Stomach (tissue), 8 donors: ENCODE measurements at regions not wholly inside any gene's neighbourhood (a gene's known extent, or its start where the extent isn't known, plus 50 kb on each side); places are given as distances from the start of the nearest gene placed in this dataset.

Experiments used
- DNase-seq, 2 donors: peaks; one replicate each; pipeline versions ENCODE4 v3.0.0 to v3.0.0-alpha.2; 2013 to 2019
- H3K27ac ChIP-seq, 5 donors: fragments of 200-600 bp in 4 of 5; sonication (generic) in 4 of 5; one replicate each; pipeline ENCODE4 v1.5.1; 2013 to 2019; ENCODE audit warnings: mild to moderate bottlenecking in 1 of 5, moderate library complexity in 1 of 5
- H3K27me3 ChIP-seq, 3 donors: fragments of 200-600 bp; sonication (generic); one replicate each; pipeline ENCODE4 v1.5.1; 2017 to 2019; ENCODE audit warnings: mixed run types in 1 of 3
- H3K36me3 ChIP-seq, 4 donors: fragments of 200-600 bp; sonication (generic); 1 replicate in 3 of 4; 2 replicates in 1 of 4; pipeline ENCODE4 v1.5.1; 2016 to 2019
- H3K4me1 ChIP-seq, 4 donors: fragments of 200-600 bp; sonication (generic); one replicate each; pipeline ENCODE4 v1.5.1; 2016 to 2019
- H3K4me3 ChIP-seq, 4 donors: fragments of 200-600 bp; sonication (generic) in 3 of 4; one replicate each; pipeline ENCODE4 v1.5.1; 2016 to 2019; ENCODE audit warnings: mild to moderate bottlenecking in 1 of 4
- H3K9me3 ChIP-seq, 4 donors: fragments of 200-600 bp; sonication (generic); one replicate each; pipeline ENCODE4 v1.5.1; 2016 to 2019
- EP300 ChIP-seq: sonication (generic); formaldehyde crosslinking; IDR thresholded peaks from one replicate; pipeline ENCODE4 v1.6.1; 2017; ENCODE audit warnings: antibody characterized with exemption
- POLR2A ChIP-seq, 4 donors: fragments of 450-650 bp; IDR thresholded peaks; one replicate each; pipeline ENCODE4 v1.6.1; 2016; ENCODE audit warnings: antibody characterized with exemption in 4 of 4, control low read depth in 2 of 4, mild to moderate bottlenecking in 1 of 4, moderate library complexity in 1 of 4
- POLR2AphosphoS5 ChIP-seq, 3 donors: sonication (generic); formaldehyde crosslinking; IDR thresholded peaks; one replicate each; pipeline ENCODE4 v1.6.1; 2016; ENCODE audit warnings: antibody characterized with exemption in 3 of 3
- WGBS, 5 donors: extraction: QIAGEN DNeasy Blood & Tissue Kit in 3 of 5; methylation state at CpG; one replicate each; pipeline versions ENCODE4 v1.1.5 to v1.1.7; 2013 to 2018; 5-methylcytosine and 5-hydroxymethylcytosine counted together
- intact Hi-C: fragments of 100-400 bp; cut with DNase I; formaldehyde crosslinking; loops from one replicate; pipeline ENCODE4 v1.15.1; 2023; ENCODE audit warnings: low total_unique reads
- TF ChIP-seq, protein P1 (sequence below), 7 experiments: fragments of 450-650 bp in 4 of 7; fragments of 200-600 bp in 3 of 7; sonication (generic) in 3 of 7; IDR thresholded peaks; one replicate each; pipeline ENCODE4 v1.5.1; 2016 to 2019; ENCODE audit warnings: antibody characterized with exemption in 7 of 7, control low read depth in 2 of 7, mild to moderate bottlenecking in 1 of 7
- donor health status: healthy with polysubstance abuse.
- donor health status: Bipolar disorder and iron deficiency.
- donor health status: healthy.

DNA sequence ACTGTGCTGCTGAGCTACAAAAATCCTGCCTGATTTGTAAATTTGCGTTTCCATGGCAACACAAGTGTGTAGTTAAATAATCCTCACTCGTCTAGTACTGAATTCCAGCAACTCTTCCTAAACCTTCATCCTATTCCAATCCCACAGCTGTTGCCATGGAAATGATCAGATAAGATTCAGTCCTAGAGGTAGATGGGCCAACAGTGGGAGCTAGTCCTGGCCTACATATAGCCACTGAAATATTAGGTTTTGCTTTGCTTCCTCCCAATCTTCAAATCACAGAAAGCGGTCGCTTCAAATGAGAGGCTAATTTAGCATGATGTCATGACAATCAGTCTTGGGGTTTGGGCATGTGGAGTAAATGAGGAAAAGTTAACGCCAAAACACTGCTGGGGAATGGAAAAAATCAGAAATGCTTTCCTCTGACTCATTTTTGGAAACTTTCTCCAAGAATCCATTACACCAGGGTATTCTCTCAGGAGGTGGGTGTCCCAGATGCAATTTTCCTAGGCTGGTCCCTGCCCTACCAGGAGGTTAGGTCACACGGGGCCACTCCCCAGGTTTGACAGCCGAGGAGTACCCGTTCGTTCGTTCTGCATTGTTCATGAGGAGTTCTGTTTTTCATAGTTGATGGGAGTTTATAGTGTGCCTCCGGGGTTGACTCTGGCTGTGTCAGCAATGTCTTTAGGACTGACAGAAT, 159.2 kb upstream of the SLCO3A1 start:
- no peaks in the 10 kb centered on the region for H3K9me3 ChIP-seq
- peak overlapping the region in 2 of 4 donors; percentile 4 to 13 for H3K4me3 ChIP-seq

DNA sequence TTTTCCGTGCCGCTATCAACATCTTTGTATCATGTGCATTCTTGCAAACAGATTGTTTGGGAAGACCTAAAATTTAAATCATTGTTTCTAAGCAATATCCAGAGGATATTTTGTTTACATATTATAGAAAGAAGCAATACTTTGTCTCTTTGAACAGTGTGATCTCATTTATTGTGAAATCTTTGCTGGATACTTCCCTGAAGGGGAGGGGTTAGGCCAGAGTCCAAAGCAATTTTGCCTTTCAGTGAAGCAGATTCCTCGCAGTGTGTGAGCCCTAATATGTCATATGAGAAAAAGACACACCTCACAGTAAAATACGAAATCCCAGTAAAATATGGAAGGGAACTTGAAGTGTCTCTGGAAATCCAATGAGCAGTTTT, 158.7 kb upstream of the SLCO3A1 start:
- intact Hi-C loops, result no loop called here
- H3K4me1 ChIP-seq, result peaks cover 0 to 14% (median 7%) of the 10 kb centered on the region in 4 donors
- H3K27ac ChIP-seq, result peak overlapping the region in 4 of 5 donors; percentile 73 to 86 (median 80)
- WGBS, 5 donors, result 58 to 86% (median 74%) methylated on average over 4 of the region's 4 CpGs
- no peaks in the 10 kb centered on the region for H3K36me3 ChIP-seq
- H3K9me3 ChIP-seq, result no peaks in the 10 kb centered on the region
- peak overlapping the region in 2 of 4 donors; percentile 4 to 13 for H3K4me3 ChIP-seq
- DNase-seq, result peak in 1 of 2 donors; percentile 81
- TF ChIP-seq, protein P1, sequence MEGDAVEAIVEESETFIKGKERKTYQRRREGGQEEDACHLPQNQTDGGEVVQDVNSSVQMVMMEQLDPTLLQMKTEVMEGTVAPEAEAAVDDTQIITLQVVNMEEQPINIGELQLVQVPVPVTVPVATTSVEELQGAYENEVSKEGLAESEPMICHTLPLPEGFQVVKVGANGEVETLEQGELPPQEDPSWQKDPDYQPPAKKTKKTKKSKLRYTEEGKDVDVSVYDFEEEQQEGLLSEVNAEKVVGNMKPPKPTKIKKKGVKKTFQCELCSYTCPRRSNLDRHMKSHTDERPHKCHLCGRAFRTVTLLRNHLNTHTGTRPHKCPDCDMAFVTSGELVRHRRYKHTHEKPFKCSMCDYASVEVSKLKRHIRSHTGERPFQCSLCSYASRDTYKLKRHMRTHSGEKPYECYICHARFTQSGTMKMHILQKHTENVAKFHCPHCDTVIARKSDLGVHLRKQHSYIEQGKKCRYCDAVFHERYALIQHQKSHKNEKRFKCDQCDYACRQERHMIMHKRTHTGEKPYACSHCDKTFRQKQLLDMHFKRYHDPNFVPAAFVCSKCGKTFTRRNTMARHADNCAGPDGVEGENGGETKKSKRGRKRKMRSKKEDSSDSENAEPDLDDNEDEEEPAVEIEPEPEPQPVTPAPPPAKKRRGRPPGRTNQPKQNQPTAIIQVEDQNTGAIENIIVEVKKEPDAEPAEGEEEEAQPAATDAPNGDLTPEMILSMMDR (IDR thresholded peaks at IDR 0.05), result no peak
- TF ChIP-seq POLR2AphosphoS5 (IDR thresholded peaks at IDR 0.05), result peak in 1 of 3 donors; percentile 20
- H3K27me3 ChIP-seq, result no peaks in the 10 kb centered on the region

More for the DNA sequence above, 159.2 kb upstream of the SLCO3A1 start:
- intact Hi-C loops, result no loop called here
- TF ChIP-seq EP300 (no peak), POLR2AphosphoS5 (IDR thresholded peaks at IDR 0.05) (peak in 1 of 3 donors; percentile 24)
- Histone ChIP-seq H3K27ac (peak overlapping the region; percentile 41 to 86 (median 77)), H3K27me3 (no peaks in the 10 kb centered on the region), H3K4me1 (peaks cover 0 to 14% (median 7%) of the 10 kb centered on the region in 4 donors), H3K36me3 (no peaks in the 10 kb centered on the region)
- peak in 1 of 2 donors; percentile 87 for DNase-seq
- 66 to 85% (median 72%) methylated on average over 11 of the region's 11 CpGs for WGBS, 5 donors

DNA sequence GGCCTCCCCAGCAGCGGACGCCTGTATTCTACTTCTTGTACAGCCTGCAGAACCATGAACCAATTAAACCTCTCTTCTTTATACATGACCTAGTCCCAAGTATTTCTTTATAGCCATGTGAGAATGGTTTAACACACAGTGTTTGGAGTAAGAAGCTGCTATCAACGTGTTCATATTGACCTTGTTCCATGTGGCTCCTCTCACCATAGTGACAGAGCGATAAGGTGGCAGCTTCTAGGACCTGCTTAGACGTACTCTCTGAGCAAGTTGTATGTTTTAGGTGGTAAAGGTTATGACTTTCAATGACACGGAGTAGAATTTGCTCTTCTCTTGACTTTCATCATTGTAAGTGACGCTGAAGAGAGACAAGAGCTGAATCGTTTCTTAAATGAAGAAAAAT, 157.7 kb upstream of the SLCO3A1 start:
- TF ChIP-seq EP300 (no peak), POLR2AphosphoS5 (IDR thresholded peaks at IDR 0.05) (peak in 2 of 3 donors; percentile 41 to 54)
- TF ChIP-seq, protein P1 (IDR thresholded peaks at IDR 0.05), result no peak
- Histone ChIP-seq H3K27ac (peak overlapping the region in 4 of 5 donors; percentile 0 to 86 (median 75)), H3K4me1 (peaks cover 0 to 14% (median 7%) of the 10 kb centered on the region in 4 donors), H3K27me3 (no peaks in the 10 kb centered on the region), H3K36me3 (no peaks in the 10 kb centered on the region), H3K4me3 (no peak overlapping the region), H3K9me3 (no peaks in the 10 kb centered on the region)
- WGBS, 5 donors, result 33 to 59% (median 49%) methylated on average over 8 of the region's 8 CpGs
- intact Hi-C loops, result no loop called here
- DNase-seq, result peak in 1 of 2 donors; percentile 71

DNA sequence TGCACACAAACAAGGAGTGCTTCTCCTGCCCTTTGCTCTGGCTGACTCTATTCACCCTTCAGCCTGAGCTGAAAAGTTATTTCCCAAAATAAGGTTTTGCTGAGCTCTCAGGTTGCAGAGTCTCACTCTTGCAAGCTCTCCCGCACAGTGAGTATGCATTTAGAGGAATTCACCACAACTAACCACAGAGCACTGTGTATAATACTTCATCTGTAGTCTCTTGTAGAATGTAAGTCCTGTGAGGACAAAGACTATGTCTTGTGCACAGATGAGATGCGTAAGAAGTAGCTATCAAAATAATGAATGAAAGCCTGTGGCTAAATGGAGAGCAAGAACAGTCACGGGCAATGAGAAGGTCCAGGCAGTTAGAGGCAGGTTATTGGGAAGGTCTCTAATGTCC, 156.5 kb upstream of the SLCO3A1 start:
- no peaks in the 10 kb centered on the region for H3K36me3 ChIP-seq
- H3K9me3 ChIP-seq, result no peaks in the 10 kb centered on the region
- peak overlapping the region in 1 of 5 donors; percentile 77 for H3K27ac ChIP-seq
- intact Hi-C loops, result no loop called here
- WGBS, 5 donors, result 89 to 94% (median 91%) methylated on average over 3 of the region's 3 CpGs
- no peaks in the 10 kb centered on the region for H3K27me3 ChIP-seq
- no peak overlapping the region for H3K4me3 ChIP-seq
- TF ChIP-seq, protein P1 (IDR thresholded peaks at IDR 0.05), result no peak
- H3K4me1 ChIP-seq, result peaks cover 0 to 14% (median 7%) of the 10 kb centered on the region in 4 donors
- no peak for DNase-seq

DNA sequence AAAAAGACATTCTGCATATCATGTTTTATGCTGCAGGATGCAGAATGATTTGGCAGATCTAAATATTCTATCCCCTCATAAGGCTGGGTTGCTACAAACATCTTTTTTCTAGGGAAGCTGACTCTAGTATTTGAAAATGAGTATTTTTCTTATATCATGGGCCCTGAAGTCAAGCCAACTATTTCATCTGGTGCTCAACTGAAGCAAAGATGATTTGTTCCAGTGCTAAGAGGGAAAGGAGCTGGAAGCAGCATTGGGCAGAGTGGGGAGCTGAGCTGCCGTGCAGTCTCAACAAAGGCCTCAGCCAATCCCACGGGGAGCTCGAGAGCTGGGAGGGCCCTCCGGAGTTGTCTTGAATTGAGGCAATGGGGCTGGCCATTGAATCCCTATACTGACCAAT, 155.3 kb upstream of the SLCO3A1 start:
- Histone ChIP-seq H3K4me3 (no peak overlapping the region), H3K36me3 (no peaks in the 10 kb centered on the region), H3K27me3 (no peaks in the 10 kb centered on the region), H3K27ac (no peak overlapping the region), H3K4me1 (peaks cover 0 to 14% (median 7%) of the 10 kb centered on the region in 4 donors), H3K9me3 (no peaks in the 10 kb centered on the region)
- DNase-seq, result peak in 1 of 2 donors; percentile 41
- intact Hi-C loops, result no loop called here
- no peak for TF ChIP-seq POLR2A (IDR thresholded peaks at IDR 0.05)
- TF ChIP-seq POLR2AphosphoS5 (IDR thresholded peaks at IDR 0.05), result no peak
- no peak for TF ChIP-seq EP300
- TF ChIP-seq, protein P1 (IDR thresholded peaks at IDR 0.05), result no peak
- WGBS, 5 donors, result 84 to 96% (median 86%) methylated on average over 4 of the region's 4 CpGs
